OCI-LY7 (cell line): ENCODE measurements at regions not wholly inside any gene's neighbourhood (a gene's known extent, or its start where the extent isn't known, plus 50 kb on each side); places are given as distances from the start of the nearest gene placed in this dataset.

Experiments
- BruUV-seq: library from RNA; stranded (reverse); fragments of 400-500 nt; replicated peaks from 2 replicates; lab custom pipeline; 2021; lab: Mats Ljungman, UMichigan
- CTCF ChIA-PET: fragments of 300-600 bp; sonication (Branson Sonifier 250); formaldehyde crosslinking; loops from one replicate; lab custom pipeline; 2022; ENCODE audit warnings: antibody characterized with exemption; ENCODE audit not compliant: unreplicated experiment; lab: Charles Lee
- POLR2A ChIA-PET: fragments of 300-600 bp; sonication (Branson Sonifier 250); formaldehyde crosslinking; loops from one replicate; lab custom pipeline; 2022; ENCODE audit warnings: antibody characterized with exemption; lab: Charles Lee
- DNase-seq: peaks from one replicate; pipeline ENCODE4 v3.0.0-alpha.2; 2015; ENCODE audit warnings: low spot score
- H2AFZ ChIP-seq: fragments of 200-600 bp; sonication (generic), shearing (Covaris generic); 2 replicates; pipeline ENCODE4 v1.6.1; 2014; ENCODE audit warnings: mild to moderate bottlenecking, antibody characterized with exemption, low read length, moderate library complexity
- H3K27ac ChIP-seq: fragments of 200-600 bp; sonication (generic); 2 replicates; pipeline ENCODE4 v1.5.1; 2014; ENCODE audit warnings: mixed run types, low read depth, mild to moderate bottlenecking, moderate library complexity, low read length, inconsistent platforms; ENCODE audit not compliant: poor library complexity, severe bottlenecking
- H3K36me3 ChIP-seq: fragments of 200-600 bp; sonication (generic); 2 replicates; pipeline ENCODE4 v1.6.1; 2014; ENCODE audit warnings: mild to moderate bottlenecking, antibody characterized with exemption, low read length, moderate library complexity, mixed read lengths; ENCODE audit not compliant: insufficient read depth
- H3K4me1 ChIP-seq: fragments of 200-600 bp; sonication (generic); 2 replicates; pipeline ENCODE4 v1.5.1; 2014; ENCODE audit warnings: mild to moderate bottlenecking, low read length; ENCODE audit not compliant: insufficient read depth, poor library complexity, severe bottlenecking
- H3K4me2 ChIP-seq: fragments of 200-600 bp; sonication (generic); 2 replicates; pipeline ENCODE4 v1.6.1; 2014; ENCODE audit warnings: mild to moderate bottlenecking, low read length
- H3K4me3 ChIP-seq: fragments of 200-600 bp; sonication (generic); 2 replicates; pipeline ENCODE4 v1.5.1; 2014; ENCODE audit warnings: mild to moderate bottlenecking, low read depth, low read length; ENCODE audit not compliant: poor library complexity, severe bottlenecking
- H3K79me2 ChIP-seq: fragments of 200-600 bp; sonication (generic); 2 replicates; pipeline ENCODE4 v1.6.1; 2016; ENCODE audit warnings: low read depth, mild to moderate bottlenecking, low read length, moderate library complexity, mixed read lengths; ENCODE audit not compliant: insufficient read depth
- H3K9me2 ChIP-seq: fragments of 200-600 bp; sonication (generic); 2 replicates; pipeline ENCODE4 v1.6.1; 2016; ENCODE audit warnings: mild to moderate bottlenecking, low read length, mixed read lengths; ENCODE audit not compliant: insufficient read depth
- H3K9me3 ChIP-seq: fragments of 200-600 bp; sonication (generic); 2 replicates; pipeline ENCODE4 v1.6.1; 2014; ENCODE audit warnings: mild to moderate bottlenecking, mixed run types, low read length, mixed read lengths
- H4K20me1 ChIP-seq: fragments of 200-600 bp; sonication (generic); 2 replicates; pipeline ENCODE4 v1.6.1; 2014; ENCODE audit warnings: mild to moderate bottlenecking, antibody characterized with exemption, low read length, moderate library complexity, mixed read lengths; ENCODE audit not compliant: insufficient read depth
- CTCF ChIP-seq: fragments of 200-600 bp; sonication (generic); conservative IDR thresholded peaks from 2 replicates; pipeline ENCODE4 v1.5.1; 2014; ENCODE audit warnings: mild to moderate bottlenecking, antibody characterized with exemption, low read length, moderate library complexity, mixed read lengths
- EZH2phosphoT487 ChIP-seq: fragments of 200-600 bp; sonication (generic); IDR thresholded peaks from 2 replicates; pipeline ENCODE4 v1.6.1; 2018; ENCODE audit warnings: low read depth, borderline replicate concordance, mild to moderate bottlenecking, mixed run types, antibody characterized with exemption, low read length, moderate library complexity, mixed read lengths
- intact Hi-C: fragments of 100-400 bp; cut with micrococcal nuclease; formaldehyde crosslinking; loops from one replicate; pipeline ENCODE4 v1.10.0; 2022; ENCODE audit not compliant: unreplicated experiment

DNA sequence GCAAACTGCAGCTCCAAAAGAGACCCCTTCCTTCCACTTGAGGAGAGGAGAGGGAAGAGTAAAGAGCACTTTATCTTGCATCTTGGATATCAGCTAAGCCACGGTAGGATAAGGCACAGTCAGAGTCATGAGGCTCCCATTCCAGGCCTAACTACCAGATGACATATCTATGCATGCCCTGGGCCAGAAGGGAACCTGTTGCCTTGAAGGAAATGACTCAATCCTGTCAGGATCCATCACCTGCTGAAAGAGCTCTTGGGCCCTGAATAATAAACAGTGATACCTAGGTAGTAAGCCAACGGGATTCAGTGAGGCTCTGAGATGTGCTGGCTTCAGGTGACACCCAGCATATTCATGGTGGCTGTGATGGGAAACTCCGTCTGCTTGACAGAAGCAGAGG is 118.5 kb upstream of the EPHA3 start:
- DNase-seq = no peak
- Histone ChIP-seq H3K9me3 (no peaks in the 10 kb centered on the region), H3K79me2 (no peaks in the 10 kb centered on the region), H3K4me2 (no peak overlapping the region), H3K4me1 (no peaks in the 10 kb centered on the region), H2AFZ (no peak overlapping the region), H3K9me2 (no peaks in the 10 kb centered on the region), H3K27ac (no peak overlapping the region), H3K4me3 (no peak overlapping the region), H3K36me3 (no peaks in the 10 kb centered on the region), H4K20me1 (no peaks in the 10 kb centered on the region)
- BruUV-seq = no TSS peak
- intact Hi-C loops = no loop called here
- no peak for TF ChIP-seq EZH2phosphoT487
- TF ChIP-seq CTCF = no peak
- ChIA-PET CTCF (no interaction called here), POLR2A (interaction anchor here (2.1 kb wide), 1 partner anchor 8 kb away, joined by 7 read pairs; no protein-coding TSS in a partner anchor)

DNA sequence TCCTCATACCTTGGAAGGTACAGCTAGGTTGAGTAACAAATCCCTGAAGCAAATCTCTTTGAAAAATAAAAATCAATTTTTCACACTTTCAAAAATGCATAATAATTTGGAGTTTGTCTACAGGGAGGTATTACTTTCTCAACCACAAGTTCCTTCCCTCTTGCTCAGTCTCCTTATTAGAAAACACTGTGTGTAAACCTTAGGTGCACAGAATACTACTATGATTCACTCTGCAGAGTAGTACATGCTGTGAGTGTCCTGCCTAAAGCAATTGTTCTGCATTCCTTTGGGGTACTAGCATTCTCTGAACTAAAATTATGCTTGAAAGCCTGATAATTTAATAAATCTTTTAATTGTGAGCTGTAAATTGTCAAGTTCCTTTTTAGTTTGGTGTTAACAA is 115.9 kb upstream of the EPHA3 start:
- Histone ChIP-seq H3K9me2 (no peaks in the 10 kb centered on the region), H3K27ac (no peak overlapping the region), H3K4me3 (no peak overlapping the region), H3K79me2 (no peaks in the 10 kb centered on the region), H4K20me1 (no peaks in the 10 kb centered on the region), H2AFZ (no peak overlapping the region), H3K9me3 (no peaks in the 10 kb centered on the region), H3K36me3 (no peaks in the 10 kb centered on the region), H3K4me2 (no peak overlapping the region), H3K4me1 (no peaks in the 10 kb centered on the region)
- TF ChIP-seq CTCF = no peak
- no peak for DNase-seq
- no TSS peak for BruUV-seq
- intact Hi-C loops = no loop called here
- CTCF ChIA-PET = no interaction called here
- POLR2A ChIA-PET = no interaction called here

DNA sequence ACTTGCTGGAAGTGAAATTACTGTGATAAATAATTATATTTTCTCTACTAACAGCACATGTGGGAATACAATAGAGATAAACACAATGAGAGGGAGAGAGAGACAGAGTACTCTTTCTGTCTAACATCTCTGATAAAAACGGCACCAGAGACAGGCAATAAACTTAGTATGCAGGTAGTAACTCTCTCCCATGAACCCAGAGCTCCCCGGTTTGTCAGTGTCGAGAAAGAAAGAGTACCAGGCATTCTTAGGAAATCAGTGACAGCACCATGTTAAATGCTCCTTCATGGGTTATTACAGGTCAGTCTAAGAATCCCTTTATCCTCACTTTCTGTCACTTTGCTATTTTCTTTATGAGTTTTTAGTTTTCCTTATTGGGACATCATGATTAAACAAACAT is 110.7 kb upstream of the EPHA3 start:
- Histone ChIP-seq H4K20me1 (no peaks in the 10 kb centered on the region), H2AFZ (no peak overlapping the region), H3K4me1 (no peaks in the 10 kb centered on the region), H3K4me2 (no peak overlapping the region), H3K27ac (no peak overlapping the region), H3K4me3 (no peak overlapping the region), H3K9me2 (no peaks in the 10 kb centered on the region), H3K36me3 (no peaks in the 10 kb centered on the region), H3K9me3 (no peaks in the 10 kb centered on the region), H3K79me2 (no peaks in the 10 kb centered on the region)
- no TSS peak for BruUV-seq
- CTCF ChIA-PET = no interaction called here
- DNase-seq = no peak
- POLR2A ChIA-PET = interaction anchor here (0.7 to 2.2 kb wide), 2 partner anchors 9 to 27 kb away, joined by 3 to 7 read pairs; no protein-coding TSS in a partner anchor
- TF ChIP-seq CTCF (no peak), EZH2phosphoT487 (no peak)
- intact Hi-C loops = no loop called here
